ENCODE measurements at regions not wholly inside any gene's neighbourhood (a gene's known extent, or its start where the extent isn't known, plus 50 kb on each side); places are given as distances from the start of the nearest gene placed in this dataset.

- TF ChIP-seq CSRNP3 (CRISPR knock-in tag; IDR thresholded peaks at IDR 0.05) = no peak
- TF ChIP-seq TOX (CRISPR knock-in tag; IDR thresholded peaks at IDR 0.05; ENCODE audit: borderline replicate concordance) = no peak
- TF ChIP-seq ARNTL (CRISPR knock-in tag; IDR thresholded peaks at IDR 0.05; ENCODE audit: borderline replicate concordance, low read depth) = no peak
Measured at GRCh38 chr9:118883411-118883810, 485.8 kb downstream of the BRINP1 start (continued).

- ATAC-seq = no peak
- TF ChIP-seq PPARA (CRISPR knock-in tag; IDR thresholded peaks at IDR 0.05; ENCODE audit: borderline replicate concordance) (no peak), RARB (CRISPR knock-in tag; IDR thresholded peaks at IDR 0.05) (no peak), ISL1 (CRISPR knock-in tag; IDR thresholded peaks at IDR 0.05) (no peak), SNAI2 (CRISPR knock-in tag; IDR thresholded peaks at IDR 0.05) (no peak), CSRNP3 (CRISPR knock-in tag; IDR thresholded peaks at IDR 0.05) (no peak), PATZ1 (CRISPR knock-in tag; IDR thresholded peaks at IDR 0.05; ENCODE audit: borderline replicate concordance) (no peak), ARNTL (CRISPR knock-in tag; IDR thresholded peaks at IDR 0.05; ENCODE audit: borderline replicate concordance, low read depth) (no peak), BACH2 (CRISPR knock-in tag; IDR thresholded peaks at IDR 0.05; ENCODE audit: borderline replicate concordance) (no peak), ZFP30 (CRISPR knock-in tag; IDR thresholded peaks at IDR 0.05) (no peak), CSDC2 (CRISPR knock-in tag; IDR thresholded peaks at IDR 0.05) (no peak), TSHZ2 (CRISPR knock-in tag; IDR thresholded peaks at IDR 0.05) (no peak), ZNF8 (CRISPR knock-in tag; IDR thresholded peaks at IDR 0.05) (no peak)
Measured at GRCh38 chr9:118891213-118891612, 478.0 kb downstream of the BRINP1 start.

GRCh38 chr9:118896324-118897000, 472.8 kb downstream of the BRINP1 start:
- TF ChIP-seq ZFP3 (CRISPR knock-in tag; IDR thresholded peaks at IDR 0.05) = no peak
- no peak for TF ChIP-seq ARNTL (CRISPR knock-in tag; IDR thresholded peaks at IDR 0.05; ENCODE audit: borderline replicate concordance, low read depth)
- TF ChIP-seq CSRNP3 (CRISPR knock-in tag; IDR thresholded peaks at IDR 0.05) = no peak
- TF ChIP-seq ZFP30 (CRISPR knock-in tag; IDR thresholded peaks at IDR 0.05) = no peak
- no peak for TF ChIP-seq RARB (CRISPR knock-in tag; IDR thresholded peaks at IDR 0.05)
- no peak for TF ChIP-seq TOX (CRISPR knock-in tag; IDR thresholded peaks at IDR 0.05; ENCODE audit: borderline replicate concordance)
- TF ChIP-seq POU6F1 (CRISPR knock-in tag; IDR thresholded peaks at IDR 0.05; ENCODE audit: borderline replicate concordance, low read depth) = no peak
- TF ChIP-seq TSHZ2 (CRISPR knock-in tag; IDR thresholded peaks at IDR 0.05) = no peak
- no peak for TF ChIP-seq PPARA (CRISPR knock-in tag; IDR thresholded peaks at IDR 0.05; ENCODE audit: borderline replicate concordance)
- ATAC-seq = no peak
